HEK293 (cell line): ENCODE measurements at regions not wholly inside any gene's neighbourhood (a gene's known extent, or its start where the extent isn't known, plus 50 kb on each side); places are given as distances from the start of the nearest gene placed in this dataset.

Experiments
- CTCF ChIA-PET: fragments of 350-600 bp; formaldehyde crosslinking; extraction: SDS; loops from one replicate; lab custom pipeline; 2021; ENCODE audit warnings: antibody characterized with exemption; lab: Yijun Ruan, JAX
- POLR2A ChIA-PET: fragments of 300-600 bp; formaldehyde crosslinking; extraction: SDS; loops from one replicate; lab custom pipeline; 2020; ENCODE audit warnings: antibody characterized with exemption, inconsistent platforms; lab: Yijun Ruan, JAX
- H3K27ac ChIP-seq: fragments of 200-500 bp; sonication (Bioruptor generic); 2 replicates; pipeline ENCODE4 v1.5.1; 2014; ENCODE audit warnings: low read depth, low read length, control low read depth, inconsistent platforms; ENCODE audit errors: extremely low read depth
- H3K36me3 ChIP-seq, 2 experiments: fragments of 200-500 bp in 1 of 2; sonication (Bioruptor generic) in 1 of 2; 1 replicate in 1 of 2; 2 replicates in 1 of 2; pipeline ENCODE4 v1.5.1; 2014 to 2017; ENCODE audit warnings: inconsistent platforms in 2 of 2, low read length in 2 of 2; ENCODE audit not compliant: control insufficient read depth in 2 of 2, insufficient read depth in 1 of 2
- H3K4me1 ChIP-seq: fragments of 200-500 bp; sonication (Bioruptor generic); 2 replicates; pipeline ENCODE4 v1.5.1; 2014; ENCODE audit warnings: mild to moderate bottlenecking, low read length, inconsistent platforms; ENCODE audit not compliant: control insufficient read depth, insufficient read depth
- H3K4me3 ChIP-seq: 2 replicates; pipeline ENCODE4 v1.5.1; 2011; ENCODE audit warnings: low read depth, mild to moderate bottlenecking, control low read depth, low read length, moderate library complexity
- H3K9me3 ChIP-seq: fragments of 200-500 bp; sonication (Bioruptor generic); 2 replicates; pipeline ENCODE4 v1.5.1; 2014; ENCODE audit warnings: low read depth, low read length, inconsistent platforms; ENCODE audit not compliant: control insufficient read depth, insufficient read depth
- GLIS2 ChIP-seq: fragments of 450-650 bp; formaldehyde crosslinking; IDR thresholded peaks from 2 replicates; pipeline ENCODE4 v1.5.1; 2016; ENCODE audit warnings: missing biosample characterization, missing genetic modification characterization
- IKZF3 ChIP-seq: fragments of 450-650 bp; IDR thresholded peaks from 2 replicates; pipeline ENCODE4 v1.5.0; 2018; ENCODE audit warnings: missing biosample characterization, mild to moderate bottlenecking, missing genetic modification characterization, moderate library complexity
- PRDM10 ChIP-seq: fragments of 450-650 bp; formaldehyde crosslinking; IDR thresholded peaks from 2 replicates; pipeline ENCODE4 v1.5.1; 2016; ENCODE audit warnings: missing biosample characterization, missing genetic modification characterization
- PRDM6 ChIP-seq: fragments of 450-650 bp; formaldehyde crosslinking; IDR thresholded peaks from 2 replicates; pipeline ENCODE4 v1.5.1; 2017; ENCODE audit warnings: missing biosample characterization, missing genetic modification characterization
- SCRT2 ChIP-seq: fragments of 450-650 bp; formaldehyde crosslinking; IDR thresholded peaks from 2 replicates; pipeline ENCODE4 v1.5.1; 2016; ENCODE audit warnings: missing biosample characterization, missing genetic modification characterization
- SP7 ChIP-seq: fragments of 450-650 bp; formaldehyde crosslinking; IDR thresholded peaks from 2 replicates; pipeline ENCODE4 v1.5.1; 2016; ENCODE audit warnings: missing biosample characterization, missing genetic modification characterization
- TRIM28 ChIP-seq: IDR thresholded peaks from 2 replicates; pipeline ENCODE4 v1.6.1; 2011; ENCODE audit warnings: low read length, control low read depth, borderline replicate concordance
- WT1 ChIP-seq: fragments of 450-650 bp; formaldehyde crosslinking; IDR thresholded peaks from 2 replicates; pipeline ENCODE4 v1.5.1; 2016; ENCODE audit warnings: missing biosample characterization, missing genetic modification characterization
- ZBTB6 ChIP-seq: fragments of 450-650 bp; formaldehyde crosslinking; IDR thresholded peaks from 2 replicates; pipeline ENCODE4 v1.5.1; 2017; ENCODE audit warnings: missing biosample characterization, missing genetic modification characterization
- ZEB2 ChIP-seq: fragments of 450-650 bp; formaldehyde crosslinking; IDR thresholded peaks from 2 replicates; pipeline ENCODE4 v1.5.1; 2016; ENCODE audit warnings: missing biosample characterization, missing genetic modification characterization
- ZFHX2 ChIP-seq: fragments of 450-650 bp; formaldehyde crosslinking; conservative IDR thresholded peaks from 2 replicates; pipeline ENCODE4 v1.5.1; 2016; ENCODE audit warnings: missing biosample characterization, missing genetic modification characterization
- ZNF132 ChIP-seq: fragments of 450-650 bp; formaldehyde crosslinking; IDR thresholded peaks from 2 replicates; pipeline ENCODE4 v1.5.1; 2017; ENCODE audit warnings: missing biosample characterization, missing genetic modification characterization, borderline replicate concordance
- ZNF146 ChIP-seq: fragments of 450-650 bp; formaldehyde crosslinking; IDR thresholded peaks from 2 replicates; pipeline ENCODE4 v1.5.1; 2016; ENCODE audit warnings: missing biosample characterization, missing genetic modification characterization
- ZNF184 ChIP-seq: fragments of 450-650 bp; IDR thresholded peaks from 2 replicates; pipeline ENCODE4 v1.5.1; 2018; ENCODE audit warnings: missing biosample characterization, mild to moderate bottlenecking, missing genetic modification characterization
- ZNF202 ChIP-seq: fragments of 450-650 bp; formaldehyde crosslinking; IDR thresholded peaks from 2 replicates; pipeline ENCODE4 v1.5.1; 2016; ENCODE audit warnings: missing biosample characterization, missing genetic modification characterization, borderline replicate concordance
- ZNF221 ChIP-seq: fragments of 450-650 bp; formaldehyde crosslinking; IDR thresholded peaks from 2 replicates; pipeline ENCODE4 v1.5.1; 2017; ENCODE audit warnings: missing biosample characterization, missing genetic modification characterization, borderline replicate concordance
- ZNF223 ChIP-seq: fragments of 450-650 bp; formaldehyde crosslinking; IDR thresholded peaks from 2 replicates; pipeline ENCODE4 v1.5.1; 2016; ENCODE audit warnings: missing biosample characterization, missing genetic modification characterization
- ZNF248 ChIP-seq: fragments of 450-650 bp; formaldehyde crosslinking; IDR thresholded peaks from 2 replicates; pipeline ENCODE4 v1.5.1; 2017; ENCODE audit warnings: missing biosample characterization, missing genetic modification characterization
- ZNF335 ChIP-seq: fragments of 450-650 bp; formaldehyde crosslinking; conservative IDR thresholded peaks from 2 replicates; pipeline ENCODE4 v1.5.1; 2016; ENCODE audit warnings: missing biosample characterization, missing genetic modification characterization
- ZNF366 ChIP-seq: fragments of 450-650 bp; formaldehyde crosslinking; conservative IDR thresholded peaks from 2 replicates; pipeline ENCODE4 v1.5.1; 2016; ENCODE audit warnings: missing biosample characterization, missing genetic modification characterization
- ZNF398 ChIP-seq: fragments of 450-650 bp; formaldehyde crosslinking; IDR thresholded peaks from 2 replicates; pipeline ENCODE4 v1.5.1; 2017; ENCODE audit warnings: missing biosample characterization, missing genetic modification characterization
- ZNF423 ChIP-seq: fragments of 450-650 bp; formaldehyde crosslinking; IDR thresholded peaks from 2 replicates; pipeline ENCODE4 v1.5.1; 2016; ENCODE audit warnings: missing biosample characterization, missing genetic modification characterization
- ZNF433 ChIP-seq: fragments of 450-650 bp; formaldehyde crosslinking; IDR thresholded peaks from 2 replicates; pipeline ENCODE4 v1.5.1; 2016; ENCODE audit warnings: missing biosample characterization, missing genetic modification characterization, low read depth
- ZNF544 ChIP-seq: fragments of 450-650 bp; formaldehyde crosslinking; IDR thresholded peaks from 2 replicates; pipeline ENCODE4 v1.5.0; 2017; ENCODE audit warnings: missing biosample characterization, missing genetic modification characterization
- ZNF692 ChIP-seq: fragments of 450-650 bp; formaldehyde crosslinking; IDR thresholded peaks from 2 replicates; pipeline ENCODE4 v1.5.1; 2016; ENCODE audit warnings: missing biosample characterization, missing genetic modification characterization

- POLR2A ChIA-PET, result interaction anchor here (1.2 to 1.8 kb wide), 3 partner anchors 9 to 83 kb away, joined by 3 to 9 read pairs (median 4); partner anchors contain the start of gene INSIG1
- CTCF ChIA-PET, result interaction anchor here (0.6 to 1.0 kb wide), 2 partner anchors 9 to 53 kb away, joined by 3 read pairs; no protein-coding TSS in a partner anchor
- peak; percentile 72 for TF ChIP-seq ZEB2 (tag by site-specific recombination)
- TF ChIP-seq ZNF146 (tag by site-specific recombination), result no peak
- TF ChIP-seq SP7 (tag by site-specific recombination), result peak; percentile 52; the same call in 1 of the 2 replicates
- TF ChIP-seq SCRT2 (tag by site-specific recombination), result peak; percentile 66; the same call in 1 of the 2 replicates
- TF ChIP-seq ZNF202, result no peak
- peak; percentile 58 for TF ChIP-seq ZNF366
- TF ChIP-seq ZNF132 (tag by site-specific recombination), result no peak
- peak; percentile 82 for TF ChIP-seq ZFHX2
- TF ChIP-seq ZNF544, result no peak
- 0 out of 2 replicates have a peak, but pooled peaks have one; percentile 22 for TF ChIP-seq ZNF423
- no peak for TF ChIP-seq ZNF184 (tag by site-specific recombination)
- no peak for TF ChIP-seq ZNF398 (tag by site-specific recombination)
- no peak for TF ChIP-seq ZNF433 (tag by site-specific recombination)
- TF ChIP-seq TRIM28, result no peak
- TF ChIP-seq PRDM10 (tag by site-specific recombination), result 0 out of 2 replicates have a peak, but pooled peaks have one; percentile 9
- TF ChIP-seq ZNF335 (tag by site-specific recombination), result peak; percentile 59; the same call in 1 of the 2 replicates
- peak; percentile 59 for TF ChIP-seq ZNF692 (tag by site-specific recombination)
- TF ChIP-seq PRDM6 (tag by site-specific recombination), result no peak
- no peak; the same call in 1 of the 2 replicates for TF ChIP-seq ZBTB6 (tag by site-specific recombination)
- TF ChIP-seq IKZF3 (tag by site-specific recombination), result peak; percentile 41; the same call in 1 of the 2 replicates
- peak; percentile 45 for TF ChIP-seq GLIS2 (tag by site-specific recombination)
- TF ChIP-seq WT1 (tag by site-specific recombination), result peak; percentile 34; the same call in 1 of the 2 replicates
- TF ChIP-seq ZNF221 (tag by site-specific recombination), result no peak
- no peak for TF ChIP-seq ZNF223
- no peak for TF ChIP-seq ZNF248 (tag by site-specific recombination)
These were observed 83.5 kb upstream of the INSIG1 start for GRCh38 chr7:155213955-155214740.

More at GRCh38 chr7:155213955-155214740, 83.5 kb upstream of the INSIG1 start:
- H3K27ac ChIP-seq, result no peak overlapping the region; the same call in 1 of the 2 replicates
- no peak overlapping the region for H3K4me3 ChIP-seq
- no peaks in the 10 kb centered on the region for H3K36me3 ChIP-seq
- H3K4me1 ChIP-seq, result no peaks in the 10 kb centered on the region
- H3K9me3 ChIP-seq, result no peaks in the 10 kb centered on the region
